Midbrain (tissue), 1 donor: ENCODE measurements at regions not wholly inside any gene's neighbourhood (a gene's known extent, or its start where the extent isn't known, plus 50 kb on each side); places are given as distances from the start of the nearest gene placed in this dataset.

ENCODE experiments used
- DNase-seq: peaks from one replicate; lab custom pipeline; 2025; lab: John Stamatoyannopoulos, UW

GRCh38 chr15:95489103-95489502 lies 841.4 kb upstream of the NR2F2 start:
- no peak for DNase-seq

GRCh38 chr15:95492388-95493070 lies 838.0 kb upstream of the NR2F2 start:
- DNase-seq = no peak

GRCh38 chr15:95494971-95495541 lies 835.4 kb upstream of the NR2F2 start:
- no peak for DNase-seq

GRCh38 chr15:95497634-95498033 lies 832.9 kb upstream of the NR2F2 start:
- no peak for DNase-seq

GRCh38 chr15:95498961-95499360 lies 831.5 kb upstream of the NR2F2 start:
- no peak for DNase-seq

GRCh38 chr15:95499397-95499796 lies 831.1 kb upstream of the NR2F2 start:
- no peak for DNase-seq

GRCh38 chr15:95501865-95502264 lies 828.6 kb upstream of the NR2F2 start:
- no peak for DNase-seq

GRCh38 chr15:95503107-95503506 lies 827.4 kb upstream of the NR2F2 start:
- DNase-seq = no peak

GRCh38 chr15:95503640-95504225 lies 826.8 kb upstream of the NR2F2 start:
- DNase-seq = no peak

GRCh38 chr15:95511671-95512070 lies 818.8 kb upstream of the NR2F2 start:
- no peak for DNase-seq

- DNase-seq = no peak
Measured at GRCh38 chr15:95512906-95513305, 817.6 kb upstream of the NR2F2 start.

GRCh38 chr15:95519887-95520286 lies 810.6 kb upstream of the NR2F2 start:
- no peak for DNase-seq

- no peak for DNase-seq
Measured at GRCh38 chr15:95520511-95520910, 810.0 kb upstream of the NR2F2 start.

- no peak for DNase-seq
Measured at GRCh38 chr15:95520922-95521321, 809.6 kb upstream of the NR2F2 start.

- DNase-seq = no peak
Measured at GRCh38 chr15:95522533-95522932, 808.0 kb upstream of the NR2F2 start.

GRCh38 chr15:95528920-95529319 lies 801.6 kb upstream of the NR2F2 start:
- no peak for DNase-seq

- DNase-seq = no peak
Measured at GRCh38 chr15:95536638-95537037, 793.9 kb upstream of the NR2F2 start.

GRCh38 chr15:95538693-95539092 lies 791.8 kb upstream of the NR2F2 start:
- no peak for DNase-seq

- no peak for DNase-seq
Measured at GRCh38 chr15:95541301-95541700, 789.2 kb upstream of the NR2F2 start.

GRCh38 chr15:95549168-95549738 lies 781.2 kb upstream of the NR2F2 start:
- no peak for DNase-seq

- no peak for DNase-seq
Measured at GRCh38 chr15:95550702-95551101, 779.8 kb upstream of the NR2F2 start.

GRCh38 chr15:95556225-95556624 lies 774.3 kb upstream of the NR2F2 start:
- DNase-seq = no peak

- no peak for DNase-seq
Measured at GRCh38 chr15:95556866-95557225, 773.7 kb upstream of the NR2F2 start.
